ENCODE measurements at regions not wholly inside any gene's neighbourhood (a gene's known extent, or its start where the extent isn't known, plus 50 kb on each side); places are given as distances from the start of the nearest gene placed in this dataset.

DNA sequence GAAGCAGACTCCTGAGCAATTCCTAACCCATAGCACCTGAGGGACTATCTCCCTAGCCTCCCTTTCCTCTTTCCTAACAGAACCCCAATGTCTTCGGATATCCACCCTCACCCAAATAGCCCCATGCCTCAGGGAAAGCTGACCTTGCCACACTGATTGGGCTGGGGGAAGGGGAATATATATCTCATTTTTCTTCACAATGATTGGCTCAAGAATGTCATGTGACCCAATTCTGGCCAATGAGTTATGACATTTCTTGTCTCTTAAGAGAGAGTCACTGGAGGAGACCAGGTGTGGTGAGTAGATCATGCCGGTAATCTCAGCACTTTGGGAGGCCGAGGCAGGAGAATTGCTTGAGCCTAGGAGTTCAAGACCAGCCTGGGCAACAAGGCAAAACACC is 71.9 kb upstream of the NLK start:
- TF ChIP-seq, protein P1, sequence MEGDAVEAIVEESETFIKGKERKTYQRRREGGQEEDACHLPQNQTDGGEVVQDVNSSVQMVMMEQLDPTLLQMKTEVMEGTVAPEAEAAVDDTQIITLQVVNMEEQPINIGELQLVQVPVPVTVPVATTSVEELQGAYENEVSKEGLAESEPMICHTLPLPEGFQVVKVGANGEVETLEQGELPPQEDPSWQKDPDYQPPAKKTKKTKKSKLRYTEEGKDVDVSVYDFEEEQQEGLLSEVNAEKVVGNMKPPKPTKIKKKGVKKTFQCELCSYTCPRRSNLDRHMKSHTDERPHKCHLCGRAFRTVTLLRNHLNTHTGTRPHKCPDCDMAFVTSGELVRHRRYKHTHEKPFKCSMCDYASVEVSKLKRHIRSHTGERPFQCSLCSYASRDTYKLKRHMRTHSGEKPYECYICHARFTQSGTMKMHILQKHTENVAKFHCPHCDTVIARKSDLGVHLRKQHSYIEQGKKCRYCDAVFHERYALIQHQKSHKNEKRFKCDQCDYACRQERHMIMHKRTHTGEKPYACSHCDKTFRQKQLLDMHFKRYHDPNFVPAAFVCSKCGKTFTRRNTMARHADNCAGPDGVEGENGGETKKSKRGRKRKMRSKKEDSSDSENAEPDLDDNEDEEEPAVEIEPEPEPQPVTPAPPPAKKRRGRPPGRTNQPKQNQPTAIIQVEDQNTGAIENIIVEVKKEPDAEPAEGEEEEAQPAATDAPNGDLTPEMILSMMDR (IDR thresholded peaks at IDR 0.05; ENCODE audit: low read depth, low read length, missing control alignments), result no peak
- in situ Hi-C loops (cut with HindIII; ENCODE audit: low pct_ligation_motif_present, low sequenced_read_pairs), result no loop called here

DNA sequence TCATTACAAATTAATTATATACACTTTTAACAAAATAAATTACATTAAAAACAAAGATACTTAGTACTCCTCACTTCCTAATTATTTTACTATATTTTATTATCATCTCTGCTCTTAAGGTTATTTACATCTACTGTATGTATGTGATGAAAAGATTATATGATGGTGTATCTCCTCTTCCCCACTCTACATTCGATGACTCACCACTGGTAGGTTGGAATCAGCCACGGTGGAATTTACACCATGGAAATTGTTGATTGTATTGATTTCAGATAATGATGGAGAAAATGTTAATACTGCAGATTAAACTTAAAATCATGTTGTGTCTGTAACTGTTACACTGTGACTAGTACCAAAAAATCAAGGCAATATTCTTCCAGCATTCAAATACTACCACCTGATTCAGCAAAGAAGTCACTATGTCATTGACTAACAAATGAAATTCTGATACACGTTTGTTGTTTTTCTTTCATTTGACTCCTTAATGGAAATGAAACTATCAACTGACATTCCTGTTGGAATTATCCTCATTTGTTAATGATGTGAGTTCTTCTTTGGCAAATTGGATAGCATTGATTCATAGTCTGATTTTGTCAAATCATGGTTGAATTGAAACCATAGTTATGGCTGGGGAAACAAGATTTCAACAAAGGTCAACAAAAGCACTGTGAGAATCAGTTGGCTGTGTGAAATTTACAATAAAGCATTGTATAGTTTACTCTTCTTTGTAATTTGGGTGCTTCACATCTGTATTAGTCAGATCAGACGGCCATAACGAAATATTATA is 69.0 kb upstream of the NLK start:
- H3K27me3 ChIP-seq (replicated peaks), result no peaks in the 10 kb centered on the region
- no peak overlapping the region for H3K27ac ChIP-seq
- in situ Hi-C loops (cut with HindIII; ENCODE audit: low pct_ligation_motif_present, low sequenced_read_pairs), result no loop called here
- H3K36me3 ChIP-seq (replicated peaks), result no peaks in the 10 kb centered on the region
- no peak for DNase-seq
- TF ChIP-seq, protein P1 (IDR thresholded peaks at IDR 0.05; ENCODE audit: low read depth, low read length, missing control alignments), result no peak
- H3K4me3 ChIP-seq (ENCODE audit: low read depth, low read length), result no peak overlapping the region

More for the DNA sequence above, 71.9 kb upstream of the NLK start:
- Histone ChIP-seq H3K27me3 (replicated peaks) (no peaks in the 10 kb centered on the region), H3K27ac (no peak overlapping the region), H3K4me3 (ENCODE audit: low read depth, low read length) (no peak overlapping the region), H3K36me3 (replicated peaks) (no peaks in the 10 kb centered on the region)
- no peak for DNase-seq

DNA sequence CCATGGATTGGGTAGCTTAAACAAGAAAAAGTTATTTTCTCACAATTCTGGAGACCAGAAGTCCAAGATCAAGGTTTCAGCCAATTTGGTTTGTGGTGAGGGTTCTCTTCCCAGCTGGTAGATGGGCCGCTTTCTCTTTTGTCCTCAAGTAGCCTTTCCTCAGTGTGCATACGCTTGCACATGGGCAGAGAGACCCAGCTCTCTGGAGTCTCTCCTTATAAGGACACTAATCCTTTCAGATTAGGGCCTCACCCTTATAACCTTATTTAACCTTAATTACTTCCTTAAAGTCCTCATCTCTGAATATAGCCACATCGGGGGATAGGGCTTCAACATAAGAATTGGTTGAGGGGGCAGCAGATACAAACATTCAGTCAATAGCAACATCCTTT is 68.4 kb upstream of the NLK start:
- no peaks in the 10 kb centered on the region for H3K27me3 ChIP-seq (replicated peaks)
- in situ Hi-C loops (cut with HindIII; ENCODE audit: low pct_ligation_motif_present, low sequenced_read_pairs), result no loop called here
- no peak overlapping the region for H3K4me3 ChIP-seq (ENCODE audit: low read depth, low read length)
- H3K27ac ChIP-seq, result no peak overlapping the region
- TF ChIP-seq, protein P1 (IDR thresholded peaks at IDR 0.05; ENCODE audit: low read depth, low read length, missing control alignments), result no peak
- no peaks in the 10 kb centered on the region for H3K36me3 ChIP-seq (replicated peaks)
- no peak for DNase-seq

DNA sequence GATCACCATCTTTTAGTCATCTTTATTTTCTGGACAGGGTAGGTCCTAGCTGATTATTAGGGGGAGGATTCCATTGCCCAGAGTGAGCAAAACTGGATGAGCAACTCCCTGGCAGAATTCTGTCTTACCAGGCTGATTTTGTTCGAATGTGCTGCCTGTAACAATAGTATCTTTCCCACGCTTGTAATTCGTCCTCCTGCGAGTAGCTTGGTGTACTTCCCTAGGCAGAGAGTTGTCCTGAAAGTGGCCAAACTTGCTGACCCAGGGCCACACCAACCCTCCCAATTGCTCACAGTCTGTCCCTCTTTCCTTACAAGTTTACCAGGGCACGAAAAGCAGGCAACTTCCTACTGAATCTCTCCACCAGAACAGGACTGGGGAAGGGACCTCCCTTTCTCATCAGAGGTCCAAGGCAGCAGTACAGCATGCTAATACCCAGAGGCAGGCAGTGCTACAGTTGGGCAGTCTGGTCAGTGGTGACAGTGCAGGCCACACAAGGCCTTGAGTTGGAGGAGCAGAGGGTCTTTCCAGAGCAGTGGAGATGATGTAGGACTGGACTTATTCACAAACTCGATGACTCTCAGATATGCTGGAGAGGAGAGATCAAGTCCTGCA is 67.8 kb upstream of the NLK start:
- in situ Hi-C loops (cut with HindIII; ENCODE audit: low pct_ligation_motif_present, low sequenced_read_pairs), result no loop called here
- Histone ChIP-seq H3K27ac (no peak overlapping the region), H3K27me3 (replicated peaks) (no peaks in the 10 kb centered on the region), H3K4me3 (ENCODE audit: low read depth, low read length) (no peak overlapping the region), H3K36me3 (replicated peaks) (no peaks in the 10 kb centered on the region)
- TF ChIP-seq, protein P1 (IDR thresholded peaks at IDR 0.05; ENCODE audit: low read depth, low read length, missing control alignments), result no peak
- no peak for DNase-seq

DNA sequence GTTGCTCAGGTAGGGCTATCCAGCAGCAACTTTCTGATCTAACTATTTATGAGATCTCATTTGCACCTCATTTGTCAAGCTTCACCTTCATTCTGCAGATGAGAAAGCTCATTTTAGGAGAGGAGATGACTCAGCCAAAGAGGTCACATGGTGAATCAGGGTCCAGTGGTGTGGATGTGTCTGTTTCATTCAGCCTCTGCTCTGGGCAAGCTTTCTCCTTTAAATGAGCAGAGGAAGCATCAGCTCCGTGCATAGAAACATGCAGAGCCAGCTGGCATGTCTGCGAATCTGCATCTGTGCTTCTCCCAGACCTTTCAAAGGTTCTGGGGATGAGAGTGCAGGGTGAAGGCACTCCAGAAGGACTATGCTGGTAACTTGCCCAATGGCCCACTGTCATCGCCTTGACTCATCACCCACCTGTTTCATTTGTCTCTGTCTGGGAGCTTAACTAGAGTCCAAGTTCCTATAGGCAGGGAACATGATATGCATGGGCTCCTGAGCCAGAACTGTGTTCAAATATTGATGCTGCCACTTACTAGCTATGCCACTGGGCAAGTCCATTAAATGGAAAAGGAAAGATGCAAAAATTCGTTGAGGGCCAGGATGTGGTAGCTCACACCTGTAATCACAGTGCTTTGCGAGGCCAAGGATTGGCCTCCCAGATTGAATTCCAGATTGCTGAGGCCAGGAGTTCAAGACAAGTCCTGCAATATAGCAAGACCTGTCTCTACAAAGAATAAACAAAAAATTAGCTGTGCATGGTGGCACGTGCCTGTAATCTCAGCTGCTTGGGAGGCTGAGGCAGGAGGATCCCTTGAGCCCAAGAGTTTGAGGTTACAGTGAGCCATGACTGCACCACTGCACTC is 67.1 kb upstream of the NLK start:
- in situ Hi-C loops (cut with HindIII; ENCODE audit: low pct_ligation_motif_present, low sequenced_read_pairs), result no loop called here
- no peak for DNase-seq
- H3K36me3 ChIP-seq (replicated peaks), result no peaks in the 10 kb centered on the region
- TF ChIP-seq, protein P1 (IDR thresholded peaks at IDR 0.05; ENCODE audit: low read depth, low read length, missing control alignments), result no peak
- H3K27ac ChIP-seq, result no peak overlapping the region
- no peaks in the 10 kb centered on the region for H3K27me3 ChIP-seq (replicated peaks)
- H3K4me3 ChIP-seq (ENCODE audit: low read depth, low read length), result no peak overlapping the region
